Liver (tissue), 7 donors: ENCODE measurements at regions not wholly inside any gene's neighbourhood (a gene's known extent, or its start where the extent isn't known, plus 50 kb on each side); places are given as distances from the start of the nearest gene placed in this dataset.

Experiments used
- DNase-seq: peaks from one replicate; pipeline ENCODE4 v3.0.0-alpha.2; 2017; ENCODE audit warnings: low spot score
- H3K27ac ChIP-seq, 2 donors: one replicate each; pipeline ENCODE4 v1.7.0; 2013; ENCODE audit warnings: inconsistent platforms in 2 of 2, low read length in 2 of 2, control low read depth in 1 of 2, low read depth in 1 of 2, mild to moderate bottlenecking in 1 of 2
- H3K27me3 ChIP-seq, 4 donors: one replicate each; pipeline versions ENCODE4 v1.6.1 to v1.7.0; 2013; ENCODE audit warnings: low read length in 3 of 4, inconsistent platforms in 1 of 4, mild to moderate bottlenecking in 1 of 4, moderate library complexity in 1 of 4; ENCODE audit not compliant: control insufficient read depth in 4 of 4, insufficient read depth in 4 of 4
- H3K36me3 ChIP-seq, 4 donors: one replicate each; pipeline versions ENCODE4 v1.6.1 to v1.7.0; 2013; ENCODE audit warnings: low read length in 3 of 4, mild to moderate bottlenecking in 3 of 4, low read depth in 1 of 4, moderate library complexity in 1 of 4; ENCODE audit not compliant: control insufficient read depth in 4 of 4, insufficient read depth in 3 of 4
- H3K4me1 ChIP-seq, 4 donors: one replicate each; pipeline versions ENCODE4 v1.6.1 to v1.7.0; 2013; ENCODE audit warnings: low read length in 3 of 4, mild to moderate bottlenecking in 3 of 4, moderate library complexity in 1 of 4; ENCODE audit not compliant: control insufficient read depth in 4 of 4, insufficient read depth in 4 of 4
- H3K4me3 ChIP-seq, 3 donors: one replicate each; pipeline versions ENCODE4 v1.6.1 to v1.7.0; 2013; ENCODE audit warnings: low read length in 3 of 3, control low read depth in 1 of 3, low read depth in 1 of 3, mild to moderate bottlenecking in 1 of 3
- H3K9ac ChIP-seq, 2 donors: one replicate each; pipeline ENCODE4 v1.7.0; 2013; ENCODE audit warnings: low read length in 2 of 2, mild to moderate bottlenecking in 2 of 2, moderate library complexity in 2 of 2, control low read depth in 1 of 2, low read depth in 1 of 2
- H3K9me3 ChIP-seq, 4 donors: one replicate each; pipeline versions ENCODE4 v1.6.1 to v1.7.0; 2013; ENCODE audit warnings: low read length in 3 of 4; ENCODE audit not compliant: control insufficient read depth in 4 of 4
- ATF3 ChIP-seq: IDR thresholded peaks from 2 replicates; pipeline ENCODE4 v1.6.1; 2016; ENCODE audit warnings: antibody characterized with exemption
- EGR1 ChIP-seq, 2 donors: IDR thresholded peaks; 2 replicates each; pipeline ENCODE4 v1.6.1; 2016 to 2018; ENCODE audit warnings: antibody characterized with exemption in 2 of 2, low read depth in 2 of 2
- FOXA1 ChIP-seq: IDR thresholded peaks from 2 replicates; pipeline ENCODE4 v1.6.1; 2016; ENCODE audit warnings: antibody characterized with exemption
- FOXA2 ChIP-seq: IDR thresholded peaks from 2 replicates; pipeline ENCODE4 v1.6.1; 2016; ENCODE audit warnings: antibody characterized with exemption
- GABPA ChIP-seq, 2 donors: IDR thresholded peaks in 1 of 2; conservative IDR thresholded peaks in 1 of 2; 2 replicates each; pipeline ENCODE4 v1.6.1; 2016; ENCODE audit warnings: antibody characterized with exemption in 2 of 2, mild to moderate bottlenecking in 1 of 2, moderate library complexity in 1 of 2
- HNF4A ChIP-seq, 2 donors: conservative IDR thresholded peaks; 2 replicates each; pipeline ENCODE4 v1.6.1; 2016; ENCODE audit warnings: antibody characterized with exemption in 2 of 2, mild to moderate bottlenecking in 2 of 2
- HNF4G ChIP-seq: IDR thresholded peaks from 2 replicates; pipeline ENCODE4 v1.6.1; 2016; ENCODE audit warnings: antibody characterized with exemption
- JUND ChIP-seq, 2 donors: IDR thresholded peaks; 2 replicates each; pipeline ENCODE4 v1.6.1; 2016; ENCODE audit warnings: antibody characterized with exemption in 2 of 2
- MAX ChIP-seq: IDR thresholded peaks from 2 replicates; pipeline ENCODE4 v1.6.1; 2016; ENCODE audit warnings: antibody characterized with exemption
- NR2F2 ChIP-seq: IDR thresholded peaks from 2 replicates; pipeline ENCODE4 v1.6.1; 2016; ENCODE audit warnings: antibody characterized with exemption
- RAD21 ChIP-seq, 2 donors: IDR thresholded peaks; 2 replicates each; pipeline ENCODE4 v1.6.1; 2016; ENCODE audit warnings: antibody characterized with exemption in 2 of 2, mild to moderate bottlenecking in 2 of 2
- REST ChIP-seq: IDR thresholded peaks from 2 replicates; pipeline ENCODE4 v1.6.1; 2016; ENCODE audit warnings: antibody characterized with exemption, mild to moderate bottlenecking
- RXRA ChIP-seq, 2 donors: IDR thresholded peaks; 2 replicates each; pipeline ENCODE4 v1.6.1; 2017 to 2018; ENCODE audit warnings: antibody characterized with exemption in 2 of 2, mild to moderate bottlenecking in 1 of 2
- SP1 ChIP-seq: IDR thresholded peaks from 2 replicates; pipeline ENCODE4 v1.6.1; 2018; ENCODE audit warnings: antibody characterized with exemption, mild to moderate bottlenecking
- TAF1 ChIP-seq: conservative IDR thresholded peaks from 2 replicates; pipeline ENCODE4 v1.6.1; 2016; ENCODE audit warnings: antibody characterized with exemption, mild to moderate bottlenecking
- YY1 ChIP-seq: IDR thresholded peaks from 2 replicates; pipeline ENCODE4 v1.6.1; 2016; ENCODE audit warnings: antibody characterized with exemption, mild to moderate bottlenecking
- ZBTB33 ChIP-seq: IDR thresholded peaks from 2 replicates; pipeline ENCODE4 v1.6.1; 2016; ENCODE audit warnings: antibody characterized with exemption
- WGBS: extraction: QIAGEN DNeasy Blood & Tissue Kit; methylation state at CpG from one replicate; pipeline ENCODE4 v1.1.7; 2013; 5-methylcytosine and 5-hydroxymethylcytosine counted together
- donor health status: healthy.
- donor health status: healthy.
- donor health status: healthy.
- donor health status: healthy.

GRCh38 chr10:111146025-111146640 is 69.3 kb downstream of the ADRA2A start:
- Histone ChIP-seq H3K4me3 (no peak overlapping the region), H3K27ac (no peak overlapping the region), H3K27me3 (peaks cover 0 to 2% (median 0%) of the 10 kb centered on the region in 4 donors), H3K9me3 (no peaks in the 10 kb centered on the region), H3K36me3 (no peaks in the 10 kb centered on the region), H3K9ac (no peak overlapping the region), H3K4me1 (no peaks in the 10 kb centered on the region)
- DNase-seq = no peak
- 44% methylated on average over 2 of the region's 2 CpGs for WGBS
- TF ChIP-seq RAD21 (IDR thresholded peaks at IDR 0.05) (no peak), TAF1 (no peak), SP1 (no peak), REST (no peak), HNF4G (no peak), JUND (IDR thresholded peaks at IDR 0.05) (no peak), RXRA (IDR thresholded peaks at IDR 0.05) (no peak), ZBTB33 (no peak), YY1 (no peak), ATF3 (no peak), FOXA1 (no peak)

- H3K9ac ChIP-seq = no peak overlapping the region
- no peak for DNase-seq
- WGBS = 53% methylated on average over 6 of the region's 6 CpGs
- TF ChIP-seq ZBTB33 (no peak), HNF4G (no peak), REST (no peak), SP1 (no peak), YY1 (no peak), ATF3 (no peak), EGR1 (IDR thresholded peaks at IDR 0.05; ENCODE audit: low read depth in 2 of 2) (no peak), HNF4A (conservative IDR thresholded peaks at IDR 0.05) (no peak), RAD21 (IDR thresholded peaks at IDR 0.05) (no peak), RXRA (IDR thresholded peaks at IDR 0.05) (no peak), GABPA (IDR thresholded peaks at IDR 0.05 in 1 of 2, conservative IDR thresholded peaks at IDR 0.05 in 1 of 2) (no peak), JUND (IDR thresholded peaks at IDR 0.05) (no peak), MAX (no peak), TAF1 (no peak), NR2F2 (no peak), FOXA2 (no peak)
Observed at GRCh38 chr10:111148025-111148424, 71.2 kb downstream of the ADRA2A start.

More at GRCh38 chr10:111148025-111148424, 71.2 kb downstream of the ADRA2A start:
- Histone ChIP-seq H3K27ac (no peak overlapping the region), H3K9me3 (no peaks in the 10 kb centered on the region), H3K4me3 (no peak overlapping the region), H3K27me3 (peaks cover 0 to under 1% (median 0%) of the 10 kb centered on the region in 4 donors), H3K36me3 (no peaks in the 10 kb centered on the region), H3K4me1 (no peaks in the 10 kb centered on the region)
